ENCODE measurements at regions not wholly inside any gene's neighbourhood (a gene's known extent, or its start where the extent isn't known, plus 50 kb on each side); places are given as distances from the start of the nearest gene placed in this dataset.

GRCh38 chr17:10968007-10968406, 130.1 kb upstream of the PIRT start:
- no peak for DNase-seq (ENCODE audit: low spot score)

GRCh38 chr17:10956821-10957220, 118.9 kb upstream of the PIRT start:
- DNase-seq (ENCODE audit: low spot score): no peak

- no peak for DNase-seq (ENCODE audit: low spot score)
Measured at GRCh38 chr17:10944819-10945218, 106.9 kb upstream of the PIRT start.

GRCh38 chr17:10936931-10937330, 99.0 kb upstream of the PIRT start:
- no peak for DNase-seq (ENCODE audit: low spot score)

- DNase-seq (ENCODE audit: low spot score): no peak
Measured at GRCh38 chr17:10932938-10933337, 95.1 kb upstream of the PIRT start.

- DNase-seq (ENCODE audit: low spot score): no peak
Measured at GRCh38 chr17:10931133-10931532, 93.2 kb upstream of the PIRT start.

- DNase-seq (ENCODE audit: low spot score): no peak
Measured at GRCh38 chr17:10927712-10928111, 89.8 kb upstream of the PIRT start.

- no peak for DNase-seq (ENCODE audit: low spot score)
Measured at GRCh38 chr17:10920558-10921108, 82.7 kb upstream of the PIRT start.

GRCh38 chr17:10907370-10907769, 69.5 kb upstream of the PIRT start:
- no peak for DNase-seq (ENCODE audit: low spot score)

- DNase-seq (ENCODE audit: low spot score): no peak
Measured at GRCh38 chr17:10899281-10899680, 61.4 kb upstream of the PIRT start.

GRCh38 chr17:10894220-10894619, 56.3 kb upstream of the PIRT start:
- no peak for DNase-seq (ENCODE audit: low spot score)

GRCh38 chr17:10888858-10889257, 51.0 kb upstream of the PIRT start:
- DNase-seq (ENCODE audit: low spot score): no peak

All from D341Med (cell line).